Progenitor cell of endocrine pancreas (in vitro differentiated cells): ENCODE measurements at regions not wholly inside any gene's neighbourhood (a gene's known extent, or its start where the extent isn't known, plus 50 kb on each side); places are given as distances from the start of the nearest gene placed in this dataset.

Experiments used
- DNase-seq: peaks from one replicate; pipeline ENCODE4 v3.0.0; 2021; ENCODE audit warnings: low spot score; ENCODE audit not compliant: unreplicated experiment
- H3K27ac Mint-ChIP-seq: 2 replicates; pipeline ENCODE4 v1.8.0; 2021; ENCODE audit warnings: mild to moderate bottlenecking, moderate library complexity, mixed read lengths
- H3K27me3 Mint-ChIP-seq: 2 replicates; pipeline ENCODE4 v1.8.0; 2021; ENCODE audit warnings: mixed read lengths
- H3K36me3 Mint-ChIP-seq: 2 replicates; pipeline ENCODE4 v1.8.0; 2022; ENCODE audit warnings: mixed read lengths; ENCODE audit not compliant: insufficient read depth
- H3K4me1 Mint-ChIP-seq: 2 replicates; pipeline ENCODE4 v1.8.0; 2021; ENCODE audit warnings: low read depth, mixed read lengths
- H3K4me3 Mint-ChIP-seq: 2 replicates; pipeline ENCODE4 v1.8.0; 2021; ENCODE audit warnings: low read depth, mild to moderate bottlenecking, moderate library complexity, mixed read lengths
- H3K9me3 Mint-ChIP-seq: 2 replicates; pipeline ENCODE4 v1.8.0; 2021; ENCODE audit warnings: low read depth, mixed read lengths
- TF ChIP-seq, protein P1 (sequence below): fragments of 200-600 bp; sonication (generic); IDR thresholded peaks from one replicate; pipeline ENCODE4 v1.5.0; 2021; ENCODE audit warnings: antibody characterized with exemption, mild to moderate bottlenecking; ENCODE audit not compliant: unreplicated experiment

DNA sequence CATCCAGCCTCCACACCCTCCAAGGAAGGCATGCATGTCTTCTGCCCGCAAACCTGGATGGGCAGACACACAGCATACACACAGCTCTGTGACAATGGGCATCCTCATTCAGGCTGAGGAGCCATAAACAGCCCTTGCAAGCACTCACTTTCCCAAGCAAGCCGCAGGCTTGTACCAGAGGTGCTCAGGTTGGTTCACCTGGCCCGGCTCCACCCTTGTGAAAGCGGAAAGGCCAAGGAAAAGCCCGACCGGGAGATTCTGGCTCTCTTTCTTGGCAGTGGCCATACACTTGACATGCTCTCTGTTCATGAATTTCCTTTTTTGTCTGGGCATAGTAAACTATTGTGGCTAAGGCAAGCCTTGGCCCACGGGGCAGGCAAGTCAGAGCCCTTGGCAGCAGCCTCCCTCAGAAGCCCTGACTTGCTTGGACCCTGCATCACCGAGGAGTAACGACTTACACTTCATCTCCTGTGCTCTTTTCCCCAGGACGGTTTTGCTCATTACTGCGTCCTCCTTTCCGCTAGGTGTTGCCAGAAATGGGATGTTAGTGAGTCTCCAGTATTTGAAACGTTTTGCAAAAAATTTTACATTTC lies 74.6 kb upstream of the BNC1 start:
- Mint-ChIP-seq H3K27ac (no peak overlapping the region), H3K4me3 (no peak overlapping the region), H3K36me3 (no peaks in the 10 kb centered on the region), H3K9me3 (no peaks in the 10 kb centered on the region), H3K4me1 (no peaks in the 10 kb centered on the region), H3K27me3 (peaks cover 26% of the 10 kb centered on the region)
- TF ChIP-seq, protein P1, sequence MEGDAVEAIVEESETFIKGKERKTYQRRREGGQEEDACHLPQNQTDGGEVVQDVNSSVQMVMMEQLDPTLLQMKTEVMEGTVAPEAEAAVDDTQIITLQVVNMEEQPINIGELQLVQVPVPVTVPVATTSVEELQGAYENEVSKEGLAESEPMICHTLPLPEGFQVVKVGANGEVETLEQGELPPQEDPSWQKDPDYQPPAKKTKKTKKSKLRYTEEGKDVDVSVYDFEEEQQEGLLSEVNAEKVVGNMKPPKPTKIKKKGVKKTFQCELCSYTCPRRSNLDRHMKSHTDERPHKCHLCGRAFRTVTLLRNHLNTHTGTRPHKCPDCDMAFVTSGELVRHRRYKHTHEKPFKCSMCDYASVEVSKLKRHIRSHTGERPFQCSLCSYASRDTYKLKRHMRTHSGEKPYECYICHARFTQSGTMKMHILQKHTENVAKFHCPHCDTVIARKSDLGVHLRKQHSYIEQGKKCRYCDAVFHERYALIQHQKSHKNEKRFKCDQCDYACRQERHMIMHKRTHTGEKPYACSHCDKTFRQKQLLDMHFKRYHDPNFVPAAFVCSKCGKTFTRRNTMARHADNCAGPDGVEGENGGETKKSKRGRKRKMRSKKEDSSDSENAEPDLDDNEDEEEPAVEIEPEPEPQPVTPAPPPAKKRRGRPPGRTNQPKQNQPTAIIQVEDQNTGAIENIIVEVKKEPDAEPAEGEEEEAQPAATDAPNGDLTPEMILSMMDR: no peak
- DNase-seq: no peak

DNA sequence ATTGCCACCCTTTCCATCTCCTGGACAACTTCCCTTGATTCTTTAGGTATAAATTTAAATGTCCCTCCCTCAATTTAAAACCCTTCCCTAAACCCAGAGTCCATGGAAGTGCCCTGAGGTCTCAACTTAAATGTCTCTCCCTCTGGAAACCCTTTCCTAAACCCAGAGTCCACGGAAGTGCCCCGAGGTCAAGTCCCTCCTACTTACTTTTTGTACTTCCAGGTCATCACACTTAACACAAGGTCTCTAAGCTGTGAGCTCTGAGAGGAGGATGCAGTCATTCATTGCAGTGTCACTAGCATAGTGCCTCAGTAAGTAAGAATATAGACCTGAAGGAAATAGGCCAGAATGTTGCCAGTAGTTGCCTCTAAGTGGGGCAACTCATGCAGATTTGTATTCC lies 78.2 kb upstream of the BNC1 start:
- DNase-seq: no peak
- Mint-ChIP-seq H3K4me1 (peaks cover 4% of the 10 kb centered on the region), H3K9me3 (no peaks in the 10 kb centered on the region), H3K36me3 (no peaks in the 10 kb centered on the region), H3K27ac (no peak overlapping the region), H3K27me3 (peaks cover 62% of the 10 kb centered on the region), H3K4me3 (no peak overlapping the region)
- TF ChIP-seq, protein P1: no peak

DNA sequence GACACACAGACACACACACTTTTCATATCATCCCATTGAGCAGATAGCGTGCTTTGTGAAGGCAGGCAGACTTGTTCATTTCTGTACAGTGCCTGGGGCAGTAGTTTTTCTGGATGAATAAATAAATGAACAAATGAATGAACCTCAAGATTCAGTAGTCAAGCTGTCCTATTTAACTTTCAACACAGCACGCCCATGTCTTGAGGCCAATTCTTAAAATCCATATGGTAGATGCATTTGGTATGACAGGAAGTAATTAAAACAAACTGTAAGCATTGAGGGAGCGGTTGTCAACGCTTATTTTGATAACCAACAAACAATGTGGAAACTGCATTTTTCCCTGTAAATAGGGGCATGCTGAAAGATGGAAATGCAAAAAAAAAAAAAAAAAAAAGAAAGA lies 80.0 kb upstream of the BNC1 start:
- no peak for DNase-seq
- H3K36me3 Mint-ChIP-seq: no peaks in the 10 kb centered on the region
- peaks cover 67% of the 10 kb centered on the region for H3K27me3 Mint-ChIP-seq
- peaks cover 4% of the 10 kb centered on the region for H3K4me1 Mint-ChIP-seq
- no peaks in the 10 kb centered on the region for H3K9me3 Mint-ChIP-seq
- no peak overlapping the region for H3K4me3 Mint-ChIP-seq
- TF ChIP-seq, protein P1: no peak
- no peak overlapping the region for H3K27ac Mint-ChIP-seq

DNA sequence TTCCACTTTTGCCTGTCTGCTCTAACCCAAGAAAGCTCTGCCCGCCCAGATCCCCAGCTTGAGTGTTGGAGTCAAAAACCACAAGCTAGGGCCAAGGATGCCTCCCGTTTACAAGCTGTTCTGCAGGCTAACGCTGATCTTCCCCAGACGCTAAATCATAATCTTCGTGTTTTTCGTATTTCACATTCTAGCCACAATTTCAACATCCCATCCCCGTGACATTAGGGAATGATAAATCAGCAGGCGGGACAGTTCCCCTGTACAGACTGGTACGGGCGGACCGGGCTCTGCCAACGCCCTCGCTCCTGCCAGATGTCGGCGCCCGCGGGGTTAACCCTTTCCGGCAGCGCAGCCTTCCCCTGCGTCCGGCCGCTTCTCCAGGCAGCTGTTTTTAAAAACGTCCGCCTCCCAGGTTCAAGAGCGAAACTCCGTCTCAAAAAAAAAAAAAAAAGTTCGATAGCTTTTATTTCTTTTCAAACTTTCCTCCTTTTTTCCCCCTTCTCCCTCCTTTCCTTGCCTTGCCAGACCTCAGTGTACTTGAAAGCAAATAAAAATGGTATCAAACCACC lies 81.0 kb upstream of the BNC1 start:
- H3K27ac Mint-ChIP-seq: no peak overlapping the region
- peaks cover 75% of the 10 kb centered on the region for H3K27me3 Mint-ChIP-seq
- no peak for DNase-seq
- TF ChIP-seq, protein P1: no peak
- H3K4me3 Mint-ChIP-seq: peak overlapping the region; percentile 49
- peaks cover 4% of the 10 kb centered on the region for H3K4me1 Mint-ChIP-seq
- no peaks in the 10 kb centered on the region for H3K36me3 Mint-ChIP-seq
- no peaks in the 10 kb centered on the region for H3K9me3 Mint-ChIP-seq

DNA sequence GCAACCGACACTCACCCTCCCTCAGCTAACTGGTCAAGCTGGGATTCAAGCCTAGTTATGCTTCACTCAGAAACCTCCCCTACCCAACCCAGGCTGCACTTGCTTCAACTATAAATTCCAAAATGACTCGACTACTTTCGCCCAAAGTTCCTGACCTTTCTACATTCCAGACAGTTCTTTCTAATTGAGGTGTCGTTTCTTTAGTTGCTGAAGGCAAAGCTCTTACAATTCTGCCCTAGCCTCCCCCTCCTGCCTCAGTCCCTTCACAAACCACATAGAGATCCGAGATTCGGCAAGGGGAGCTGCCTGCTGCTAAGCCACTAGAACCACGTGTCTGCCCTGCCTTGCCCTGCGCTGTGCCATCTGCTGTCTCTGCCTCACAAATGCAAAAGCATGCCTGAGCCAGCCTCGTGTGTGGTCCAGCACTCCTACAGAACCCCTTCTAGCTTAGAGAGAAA lies 74.7 kb upstream of the SH3GL3 start:
- no peak overlapping the region for H3K4me3 Mint-ChIP-seq
- no peak for DNase-seq
- H3K36me3 Mint-ChIP-seq: no peaks in the 10 kb centered on the region
- TF ChIP-seq, protein P1: no peak
- H3K4me1 Mint-ChIP-seq: peaks cover 3% of the 10 kb centered on the region
- H3K27ac Mint-ChIP-seq: no peak overlapping the region
- H3K27me3 Mint-ChIP-seq: peaks cover 67% of the 10 kb centered on the region
- H3K9me3 Mint-ChIP-seq: no peaks in the 10 kb centered on the region
